IMR-90 (cell line): ENCODE measurements at regions not wholly inside any gene's neighbourhood (a gene's known extent, or its start where the extent isn't known, plus 50 kb on each side); places are given as distances from the start of the nearest gene placed in this dataset.
"Not testable (repeated sequence)": the region's sequence is repeated elsewhere in the genome, so short reads cannot be mapped to it uniquely, and the experiment has no call there.

ENCODE experiments used
- FOS ChIP-seq: fragments of 150-350 bp; IDR thresholded peaks from 2 replicates; pipeline ENCODE4 v1.6.1; 2016; ENCODE audit warnings: low read depth, low read length
- MXI1 ChIP-seq: IDR thresholded peaks from 2 replicates; pipeline ENCODE4 v1.6.1; 2012; ENCODE audit warnings: low read depth, mild to moderate bottlenecking, low read length, moderate library complexity, borderline replicate concordance
- POLR2A ChIP-seq: IDR thresholded peaks from 2 replicates; pipeline ENCODE4 v1.6.1; 2012; ENCODE audit warnings: mild to moderate bottlenecking, low read depth, low read length
- RAD21 ChIP-seq: IDR thresholded peaks from 2 replicates; pipeline ENCODE4 v1.6.1; 2012; ENCODE audit warnings: low read length, improper control_type of control experiment
- TF ChIP-seq, protein P1 (sequence below): conservative IDR thresholded peaks from 2 replicates; pipeline ENCODE4 v1.5.1; 2012; ENCODE audit warnings: mild to moderate bottlenecking, low read depth, low read length, improper control_type of control experiment

DNA sequence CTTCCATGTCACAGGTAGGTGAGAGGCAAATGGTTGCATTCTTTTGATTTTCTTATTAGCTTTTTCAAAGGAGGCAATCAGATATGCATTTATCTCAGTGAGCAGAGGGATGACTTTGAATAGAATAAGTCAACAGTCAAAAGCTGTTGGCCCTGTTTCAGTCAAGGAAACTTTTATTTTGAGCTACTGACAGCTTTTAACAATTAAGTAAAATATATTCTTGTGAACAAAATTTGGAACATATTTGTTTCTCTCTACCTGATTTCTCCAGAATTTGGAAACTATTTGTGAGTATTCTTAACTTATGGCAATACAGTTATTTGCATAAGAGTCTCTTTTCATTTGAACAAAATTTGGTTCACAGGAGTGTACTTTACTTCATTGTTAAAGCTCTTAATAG, 196.3 kb downstream of the GJA1 start:
- TF ChIP-seq RAD21, FOS, POLR2A, MXI1: not testable (repeated sequence)
- TF ChIP-seq, protein P1, sequence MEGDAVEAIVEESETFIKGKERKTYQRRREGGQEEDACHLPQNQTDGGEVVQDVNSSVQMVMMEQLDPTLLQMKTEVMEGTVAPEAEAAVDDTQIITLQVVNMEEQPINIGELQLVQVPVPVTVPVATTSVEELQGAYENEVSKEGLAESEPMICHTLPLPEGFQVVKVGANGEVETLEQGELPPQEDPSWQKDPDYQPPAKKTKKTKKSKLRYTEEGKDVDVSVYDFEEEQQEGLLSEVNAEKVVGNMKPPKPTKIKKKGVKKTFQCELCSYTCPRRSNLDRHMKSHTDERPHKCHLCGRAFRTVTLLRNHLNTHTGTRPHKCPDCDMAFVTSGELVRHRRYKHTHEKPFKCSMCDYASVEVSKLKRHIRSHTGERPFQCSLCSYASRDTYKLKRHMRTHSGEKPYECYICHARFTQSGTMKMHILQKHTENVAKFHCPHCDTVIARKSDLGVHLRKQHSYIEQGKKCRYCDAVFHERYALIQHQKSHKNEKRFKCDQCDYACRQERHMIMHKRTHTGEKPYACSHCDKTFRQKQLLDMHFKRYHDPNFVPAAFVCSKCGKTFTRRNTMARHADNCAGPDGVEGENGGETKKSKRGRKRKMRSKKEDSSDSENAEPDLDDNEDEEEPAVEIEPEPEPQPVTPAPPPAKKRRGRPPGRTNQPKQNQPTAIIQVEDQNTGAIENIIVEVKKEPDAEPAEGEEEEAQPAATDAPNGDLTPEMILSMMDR, result not testable (repeated sequence)
